HG03135 (cell line): ENCODE measurements at regions not wholly inside any gene's neighbourhood (a gene's known extent, or its start where the extent isn't known, plus 50 kb on each side); places are given as distances from the start of the nearest gene placed in this dataset.
A peak's percentile ranks its signal among the peaks of the same experiment; 100 is the strongest.
"Not testable (repeated sequence)": the region's sequence is repeated elsewhere in the genome, so short reads cannot be mapped to it uniquely, and the experiment has no call there.

Source experiments
- ATAC-seq: cut with Tn5 transposase; IDR thresholded peaks from one replicate; pipeline ENCODE4 v1.9.1; 2021; ENCODE audit warnings: mild to moderate bottlenecking, moderate library complexity; ENCODE audit not compliant: unreplicated experiment

GRCh38 chr3:153437666-153438065 lies 275.6 kb downstream of the RAP2B start:
- no peak for ATAC-seq

- ATAC-seq = no peak
Observed at GRCh38 chr3:153438271-153438670, 276.2 kb downstream of the RAP2B start.

GRCh38 chr3:153439780-153440179 lies 277.8 kb downstream of the RAP2B start:
- no peak for ATAC-seq

GRCh38 chr3:153440311-153440710 lies 278.3 kb downstream of the RAP2B start:
- ATAC-seq = no peak

- ATAC-seq = no peak
Observed at GRCh38 chr3:153442386-153442785, 280.4 kb downstream of the RAP2B start.

GRCh38 chr3:153442799-153443487 lies 280.9 kb downstream of the RAP2B start:
- ATAC-seq = no peak

GRCh38 chr3:153443961-153444360 lies 281.9 kb downstream of the RAP2B start:
- ATAC-seq = no peak

- ATAC-seq = no peak
Observed at GRCh38 chr3:153445817-153446216, 283.8 kb downstream of the RAP2B start.

- ATAC-seq = no peak
Observed at GRCh38 chr3:153448151-153448829, 286.3 kb downstream of the RAP2B start.

GRCh38 chr3:153456833-153457545 lies 295.0 kb downstream of the RAP2B start:
- ATAC-seq = no peak

- no peak for ATAC-seq
Observed at GRCh38 chr3:153458881-153459280, 296.9 kb downstream of the RAP2B start.

GRCh38 chr3:153462545-153462944 lies 300.5 kb downstream of the RAP2B start:
- ATAC-seq = no peak

GRCh38 chr3:153463895-153464294 lies 301.9 kb downstream of the RAP2B start:
- peak; percentile 74 for ATAC-seq

- ATAC-seq = no peak
Observed at GRCh38 chr3:153469162-153469561, 307.1 kb downstream of the RAP2B start.

- no peak for ATAC-seq
Observed at GRCh38 chr3:153484842-153485241, 322.8 kb downstream of the RAP2B start.

- no peak for ATAC-seq
Observed at GRCh38 chr3:153495422-153495821, 333.4 kb downstream of the RAP2B start.

GRCh38 chr3:153502682-153503081 lies 340.7 kb downstream of the RAP2B start:
- no peak for ATAC-seq

GRCh38 chr3:153503873-153504272 lies 341.8 kb downstream of the RAP2B start:
- ATAC-seq = no peak

- ATAC-seq = not testable (repeated sequence)
Observed at GRCh38 chr3:153506205-153506604, 344.2 kb downstream of the RAP2B start.

- not testable (repeated sequence) for ATAC-seq
Observed at GRCh38 chr3:153506686-153507085, 344.7 kb downstream of the RAP2B start.

- no peak for ATAC-seq
Observed at GRCh38 chr3:153513236-153513635, 351.2 kb downstream of the RAP2B start.

GRCh38 chr3:153528473-153528872 lies 366.4 kb downstream of the RAP2B start:
- no peak for ATAC-seq
